ENCODE measurements at regions not wholly inside any gene's neighbourhood (a gene's known extent, or its start where the extent isn't known, plus 50 kb on each side); places are given as distances from the start of the nearest gene placed in this dataset.

GRCh38 chr2:221034973-221035372 is 537.1 kb downstream of the EPHA4 start:
- H3K18ac ChIP-seq (ENCODE audit: insufficient read length, low read depth, low read length) = no peak overlapping the region
- no peak overlapping the region for H4K5ac ChIP-seq (ENCODE audit: insufficient read length, low read depth, low read length)
- Mint-ChIP-seq H3K27ac (no peak overlapping the region), H3K9me3 (no peaks in the 10 kb centered on the region), H3K36me3 (ENCODE audit: insufficient read depth in 1 of 3, low read depth in 3 of 3) (no peaks in the 10 kb centered on the region), H3K27me3 (ENCODE audit: low read depth) (no peaks in the 10 kb centered on the region), H3K4me3 (no peak overlapping the region), H3K4me1 (no peaks in the 10 kb centered on the region)
- no peak overlapping the region for H4K8ac ChIP-seq (replicated peaks; ENCODE audit: insufficient read length, low read depth, low read length)
- H2BK5ac ChIP-seq (ENCODE audit: insufficient read length, low read length) = no peak overlapping the region
- no peaks in the 10 kb centered on the region for H4K20me1 ChIP-seq (ENCODE audit: control insufficient read depth, insufficient read depth, insufficient read length)
- no peaks in the 10 kb centered on the region for H3K23me2 ChIP-seq (ENCODE audit: insufficient read length, low read depth, low read length, poor library complexity, severe bottlenecking)
- H3K9me3 ChIP-seq (ENCODE audit: control insufficient read depth, low read depth, low read length) = no peaks in the 10 kb centered on the region
- DNase-seq = no peak
- no peak overlapping the region for H4K91ac ChIP-seq (ENCODE audit: insufficient read length, low read depth, low read length)
- H3K79me2 ChIP-seq (ENCODE audit: insufficient read depth, low read length) = no peaks in the 10 kb centered on the region
- peak overlapping the region; percentile 75 for H2BK20ac ChIP-seq (ENCODE audit: low read depth, low read length, poor library complexity, severe bottlenecking)
- H2BK15ac ChIP-seq (ENCODE audit: low read depth, low read length) = no peak overlapping the region
- no peak overlapping the region for H2BK120ac ChIP-seq (ENCODE audit: low read depth, low read length, poor library complexity, severe bottlenecking)
- no peak overlapping the region for H3K4ac ChIP-seq (ENCODE audit: low read depth, low read length)
- no peak overlapping the region for H2AK5ac ChIP-seq (ENCODE audit: insufficient read length, low read length)
- H3K27ac ChIP-seq (ENCODE audit: insufficient read length, low read depth, low read length) = no peak overlapping the region
- no CpG with 5 or more reads among the region's 4 CpGs for WGBS (ENCODE audit: extremely low coverage, insufficient read length, low lambda C conversion rate)
- no peak overlapping the region for H3T11ph ChIP-seq (ENCODE audit: low read length)
- no peaks in the 10 kb centered on the region for H3K79me1 ChIP-seq (ENCODE audit: insufficient read depth, low read depth, low read length, poor library complexity, severe bottlenecking)
- no peak overlapping the region for H2AFZ ChIP-seq (ENCODE audit: low read length)
- H3K4me2 ChIP-seq (ENCODE audit: insufficient read depth, insufficient read length, low read length) = no peak overlapping the region
- H3K9ac ChIP-seq (ENCODE audit: extremely low read depth, insufficient read length, low read length) = no peak overlapping the region
- TF ChIP-seq, protein P1, sequence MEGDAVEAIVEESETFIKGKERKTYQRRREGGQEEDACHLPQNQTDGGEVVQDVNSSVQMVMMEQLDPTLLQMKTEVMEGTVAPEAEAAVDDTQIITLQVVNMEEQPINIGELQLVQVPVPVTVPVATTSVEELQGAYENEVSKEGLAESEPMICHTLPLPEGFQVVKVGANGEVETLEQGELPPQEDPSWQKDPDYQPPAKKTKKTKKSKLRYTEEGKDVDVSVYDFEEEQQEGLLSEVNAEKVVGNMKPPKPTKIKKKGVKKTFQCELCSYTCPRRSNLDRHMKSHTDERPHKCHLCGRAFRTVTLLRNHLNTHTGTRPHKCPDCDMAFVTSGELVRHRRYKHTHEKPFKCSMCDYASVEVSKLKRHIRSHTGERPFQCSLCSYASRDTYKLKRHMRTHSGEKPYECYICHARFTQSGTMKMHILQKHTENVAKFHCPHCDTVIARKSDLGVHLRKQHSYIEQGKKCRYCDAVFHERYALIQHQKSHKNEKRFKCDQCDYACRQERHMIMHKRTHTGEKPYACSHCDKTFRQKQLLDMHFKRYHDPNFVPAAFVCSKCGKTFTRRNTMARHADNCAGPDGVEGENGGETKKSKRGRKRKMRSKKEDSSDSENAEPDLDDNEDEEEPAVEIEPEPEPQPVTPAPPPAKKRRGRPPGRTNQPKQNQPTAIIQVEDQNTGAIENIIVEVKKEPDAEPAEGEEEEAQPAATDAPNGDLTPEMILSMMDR (conservative IDR thresholded peaks at IDR 0.05) = no peak
- no peak overlapping the region for H2BK12ac ChIP-seq (ENCODE audit: insufficient read length, low read depth, low read length)
- no peak overlapping the region for H3K23ac ChIP-seq (ENCODE audit: insufficient read length, low read depth, low read length)
- H3K4me1 ChIP-seq (ENCODE audit: insufficient read depth, low read length) = no peaks in the 10 kb centered on the region
- H3K56ac ChIP-seq (ENCODE audit: insufficient read length, low read depth, low read length) = no peak overlapping the region
- no peak overlapping the region for H3K14ac ChIP-seq (ENCODE audit: insufficient read depth, low read length)
- no peaks in the 10 kb centered on the region for H3K27me3 ChIP-seq (ENCODE audit: insufficient read depth, low read length)
